GM12873 (cell line): ENCODE measurements at regions not wholly inside any gene's neighbourhood (a gene's known extent, or its start where the extent isn't known, plus 50 kb on each side); places are given as distances from the start of the nearest gene placed in this dataset.

Experiments used
- CTCF ChIP-seq: IDR thresholded peaks from 2 replicates; pipeline ENCODE4 v1.5.1; 2012; ENCODE audit warnings: low read depth, mild to moderate bottlenecking, moderate library complexity, low read length, control low read depth; ENCODE audit not compliant: insufficient read depth; ENCODE audit errors: missing control alignments

GRCh38 chr6:87851674-87852299, 149.8 kb upstream of the AKIRIN2 start:
- TF ChIP-seq CTCF, result no peak

DNA sequence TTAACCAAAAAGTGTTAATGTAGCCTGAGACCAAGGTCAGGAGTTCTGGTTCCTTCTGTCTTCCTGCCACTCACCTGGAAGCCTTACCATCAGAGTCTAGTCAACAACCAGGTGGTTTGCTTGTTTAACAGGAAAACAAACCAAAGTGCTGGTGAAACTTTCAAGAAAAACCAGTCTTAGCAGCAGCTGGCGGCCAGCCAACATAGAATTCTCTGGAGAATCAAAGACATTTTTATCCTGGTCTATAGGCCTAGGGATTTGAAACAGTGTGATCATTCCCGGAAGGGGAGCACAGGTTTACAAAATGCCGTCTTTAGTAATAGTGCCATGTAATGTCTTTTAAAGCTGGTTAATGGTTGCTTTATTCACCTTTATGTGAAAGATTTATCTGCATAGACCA, 146.6 kb upstream of the AKIRIN2 start:
- TF ChIP-seq CTCF, result no peak

GRCh38 chr6:87847830-87848210, 145.8 kb upstream of the AKIRIN2 start:
- no peak for TF ChIP-seq CTCF

- TF ChIP-seq CTCF, result no peak
These were observed 145.2 kb upstream of the AKIRIN2 start for GRCh38 chr6:87847135-87847829.

DNA sequence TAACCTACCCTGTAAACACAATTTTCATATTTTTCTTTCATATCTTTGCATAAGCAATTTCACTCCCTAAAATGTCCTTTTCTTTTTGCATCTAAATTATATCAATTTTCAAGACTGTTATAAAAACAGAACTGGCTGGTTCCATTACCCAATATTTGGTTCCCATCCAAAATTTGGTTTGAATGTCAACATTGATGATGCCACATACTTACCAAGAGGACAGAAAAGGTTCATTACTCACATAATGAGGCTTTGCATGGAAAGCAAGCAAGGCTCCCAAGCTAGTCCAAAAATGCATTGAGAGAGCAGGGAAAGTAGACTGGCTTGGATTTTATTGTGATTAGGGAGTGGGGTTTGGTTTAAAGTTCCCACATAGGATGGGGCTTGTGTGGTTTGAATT, 144.4 kb upstream of the AKIRIN2 start:
- no peak for TF ChIP-seq CTCF

GRCh38 chr6:87840324-87840723, 138.3 kb upstream of the AKIRIN2 start:
- no peak for TF ChIP-seq CTCF

- no peak for TF ChIP-seq CTCF
These were observed 135.8 kb upstream of the AKIRIN2 start for GRCh38 chr6:87837876-87838275.
